ENCODE measurements at regions not wholly inside any gene's neighbourhood (a gene's known extent, or its start where the extent isn't known, plus 50 kb on each side); places are given as distances from the start of the nearest gene placed in this dataset.

GRCh38 chr1:218694636-218695035 is 349.5 kb downstream of the TGFB2 start:
- ATAC-seq (ENCODE audit: poor library complexity) = no peak
- DNase-seq = no peak
- intact Hi-C loops (cut with DNase I) = no loop called here

- ATAC-seq (ENCODE audit: poor library complexity) (no peak), DNase-seq (no peak)
- intact Hi-C loops (cut with DNase I) = no loop called here
These were observed 350.4 kb downstream of the TGFB2 start for GRCh38 chr1:218695525-218695924.

GRCh38 chr1:218698141-218698540 is 353.0 kb downstream of the TGFB2 start:
- intact Hi-C loops (cut with DNase I) = no loop called here
- ATAC-seq (ENCODE audit: poor library complexity) (no peak), DNase-seq (no peak)

GRCh38 chr1:218699421-218699820 is 354.3 kb downstream of the TGFB2 start:
- intact Hi-C loops (cut with DNase I) = no loop called here
- ATAC-seq (ENCODE audit: poor library complexity) = no peak
- no peak for DNase-seq

- intact Hi-C loops (cut with DNase I) = no loop called here
- ATAC-seq (ENCODE audit: poor library complexity) (no peak), DNase-seq (no peak)
These were observed 354.7 kb downstream of the TGFB2 start for GRCh38 chr1:218699865-218700264.

- DNase-seq = no peak
- intact Hi-C loops (cut with DNase I) = no loop called here
- ATAC-seq (ENCODE audit: poor library complexity) = no peak
These were observed 355.5 kb downstream of the TGFB2 start for GRCh38 chr1:218700666-218701065.

- DNase-seq (no peak), ATAC-seq (ENCODE audit: poor library complexity) (no peak)
- intact Hi-C loops (cut with DNase I) = no loop called here
These were observed 356.0 kb downstream of the TGFB2 start for GRCh38 chr1:218701131-218701530.

GRCh38 chr1:218702775-218703174 is 357.6 kb downstream of the TGFB2 start:
- no peak for ATAC-seq (ENCODE audit: poor library complexity)
- intact Hi-C loops (cut with DNase I) = no loop called here

GRCh38 chr1:218703836-218704235 is 358.7 kb downstream of the TGFB2 start:
- ATAC-seq (ENCODE audit: poor library complexity) (no peak), DNase-seq (no peak)
- intact Hi-C loops (cut with DNase I) = no loop called here

More at GRCh38 chr1:218702775-218703174, 357.6 kb downstream of the TGFB2 start:
- DNase-seq = no peak

- ATAC-seq (ENCODE audit: poor library complexity) (no peak), DNase-seq (no peak)
- intact Hi-C loops (cut with DNase I) = no loop called here
These were observed 360.3 kb downstream of the TGFB2 start for GRCh38 chr1:218705391-218705790.

- no peak for ATAC-seq (ENCODE audit: poor library complexity)
- intact Hi-C loops (cut with DNase I) = no loop called here
- DNase-seq = no peak
These were observed 361.1 kb downstream of the TGFB2 start for GRCh38 chr1:218705911-218706893.

- no peak for DNase-seq
- intact Hi-C loops (cut with DNase I) = no loop called here
These were observed 365.9 kb downstream of the TGFB2 start for GRCh38 chr1:218711001-218711400.

GRCh38 chr1:218711884-218712674 is 366.9 kb downstream of the TGFB2 start:
- intact Hi-C loops (cut with DNase I) = no loop called here
- ATAC-seq (ENCODE audit: poor library complexity) (peak; percentile 87), DNase-seq (peak; percentile 45)

More at GRCh38 chr1:218711001-218711400, 365.9 kb downstream of the TGFB2 start:
- ATAC-seq (ENCODE audit: poor library complexity) = no peak

GRCh38 chr1:218712677-218713076 is 367.5 kb downstream of the TGFB2 start:
- intact Hi-C loops (cut with DNase I) = no loop called here
- DNase-seq (no peak), ATAC-seq (ENCODE audit: poor library complexity) (peak; percentile 26)

- DNase-seq = no peak
- intact Hi-C loops (cut with DNase I) = no loop called here
- no peak for ATAC-seq (ENCODE audit: poor library complexity)
These were observed 371.0 kb downstream of the TGFB2 start for GRCh38 chr1:218715961-218716669.

GRCh38 chr1:218717575-218717974 is 372.4 kb downstream of the TGFB2 start:
- intact Hi-C loops (cut with DNase I) = no loop called here
- ATAC-seq (ENCODE audit: poor library complexity) (no peak), DNase-seq (no peak)

- no peak for DNase-seq
- no peak for ATAC-seq (ENCODE audit: poor library complexity)
- intact Hi-C loops (cut with DNase I) = no loop called here
These were observed 373.1 kb downstream of the TGFB2 start for GRCh38 chr1:218718206-218718605.

- DNase-seq (no peak), ATAC-seq (ENCODE audit: poor library complexity) (no peak)
- intact Hi-C loops (cut with DNase I) = no loop called here
These were observed 373.8 kb downstream of the TGFB2 start for GRCh38 chr1:218718977-218719376.
